ENCODE measurements at regions not wholly inside any gene's neighbourhood (a gene's known extent, or its start where the extent isn't known, plus 50 kb on each side); places are given as distances from the start of the nearest gene placed in this dataset.

GRCh38 chr4:123893011-123893981 lies 496.7 kb downstream of the SPRY1 start:
- no peak for DNase-seq

- DNase-seq = no peak
Observed at GRCh38 chr4:123896446-123897071, 500.0 kb downstream of the SPRY1 start.

- no peak for DNase-seq
Observed at GRCh38 chr4:123898946-123899666, 502.5 kb downstream of the SPRY1 start.

GRCh38 chr4:123904882-123905281 lies 508.3 kb downstream of the SPRY1 start:
- no peak for DNase-seq

- DNase-seq = no peak
Observed at GRCh38 chr4:123913598-123913997, 517.0 kb downstream of the SPRY1 start.

GRCh38 chr4:123916821-123917220 lies 520.2 kb downstream of the SPRY1 start:
- DNase-seq = no peak

GRCh38 chr4:123919576-123920098 lies 523.0 kb downstream of the SPRY1 start:
- DNase-seq = no peak

GRCh38 chr4:123921339-123921738 lies 524.7 kb downstream of the SPRY1 start:
- DNase-seq = no peak

GRCh38 chr4:123922847-123923246 lies 526.3 kb downstream of the SPRY1 start:
- DNase-seq = peak; percentile 6 to 19 (median 15)

GRCh38 chr4:123924536-123924935 lies 527.9 kb downstream of the SPRY1 start:
- no peak for DNase-seq

- no peak for DNase-seq
Observed at GRCh38 chr4:123929565-123929964, 533.0 kb downstream of the SPRY1 start.

- no peak for DNase-seq
Observed at GRCh38 chr4:123930996-123931395, 534.4 kb downstream of the SPRY1 start.

- DNase-seq = no peak
Observed at GRCh38 chr4:123934096-123934495, 537.5 kb downstream of the SPRY1 start.

- DNase-seq = no peak
Observed at GRCh38 chr4:123936621-123937043, 540.0 kb downstream of the SPRY1 start.

GRCh38 chr4:123937581-123937980 lies 541.0 kb downstream of the SPRY1 start:
- DNase-seq = no peak

- no peak for DNase-seq
Observed at GRCh38 chr4:123939621-123940020, 543.0 kb downstream of the SPRY1 start.

GRCh38 chr4:123940604-123941003 lies 544.0 kb downstream of the SPRY1 start:
- no peak for DNase-seq

GRCh38 chr4:123941306-123941705 lies 544.7 kb downstream of the SPRY1 start:
- DNase-seq = no peak

GRCh38 chr4:123943976-123944375 lies 547.4 kb downstream of the SPRY1 start:
- DNase-seq = no peak

GRCh38 chr4:123945301-123945700 lies 548.7 kb downstream of the SPRY1 start:
- no peak for DNase-seq

- no peak for DNase-seq
Observed at GRCh38 chr4:123950530-123950929, 553.9 kb downstream of the SPRY1 start.

GRCh38 chr4:123952530-123953274 lies 556.1 kb downstream of the SPRY1 start:
- no peak for DNase-seq
